ENCODE measurements at regions not wholly inside any gene's neighbourhood (a gene's known extent, or its start where the extent isn't known, plus 50 kb on each side); places are given as distances from the start of the nearest gene placed in this dataset.

DNA sequence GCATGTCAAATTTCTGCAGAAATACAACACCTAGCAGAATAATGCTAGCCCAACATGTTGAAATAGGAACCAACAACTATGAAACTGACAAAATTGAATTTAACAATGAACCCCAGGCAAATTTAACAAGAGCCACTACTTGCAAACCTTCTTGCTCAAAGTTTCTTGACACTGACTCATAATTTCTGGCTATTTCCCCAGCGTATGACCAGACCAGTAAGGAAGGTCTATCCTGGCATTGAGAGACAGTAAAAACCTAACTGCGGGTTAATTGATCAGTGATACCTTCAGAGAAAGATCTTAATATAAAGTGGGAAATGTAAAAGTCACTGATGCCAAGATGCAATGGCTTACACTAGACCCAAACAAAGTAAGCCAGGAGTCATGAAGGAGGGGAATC is 510.1 kb downstream of the ARL4A start (continued):
- TF ChIP-seq, protein P1, sequence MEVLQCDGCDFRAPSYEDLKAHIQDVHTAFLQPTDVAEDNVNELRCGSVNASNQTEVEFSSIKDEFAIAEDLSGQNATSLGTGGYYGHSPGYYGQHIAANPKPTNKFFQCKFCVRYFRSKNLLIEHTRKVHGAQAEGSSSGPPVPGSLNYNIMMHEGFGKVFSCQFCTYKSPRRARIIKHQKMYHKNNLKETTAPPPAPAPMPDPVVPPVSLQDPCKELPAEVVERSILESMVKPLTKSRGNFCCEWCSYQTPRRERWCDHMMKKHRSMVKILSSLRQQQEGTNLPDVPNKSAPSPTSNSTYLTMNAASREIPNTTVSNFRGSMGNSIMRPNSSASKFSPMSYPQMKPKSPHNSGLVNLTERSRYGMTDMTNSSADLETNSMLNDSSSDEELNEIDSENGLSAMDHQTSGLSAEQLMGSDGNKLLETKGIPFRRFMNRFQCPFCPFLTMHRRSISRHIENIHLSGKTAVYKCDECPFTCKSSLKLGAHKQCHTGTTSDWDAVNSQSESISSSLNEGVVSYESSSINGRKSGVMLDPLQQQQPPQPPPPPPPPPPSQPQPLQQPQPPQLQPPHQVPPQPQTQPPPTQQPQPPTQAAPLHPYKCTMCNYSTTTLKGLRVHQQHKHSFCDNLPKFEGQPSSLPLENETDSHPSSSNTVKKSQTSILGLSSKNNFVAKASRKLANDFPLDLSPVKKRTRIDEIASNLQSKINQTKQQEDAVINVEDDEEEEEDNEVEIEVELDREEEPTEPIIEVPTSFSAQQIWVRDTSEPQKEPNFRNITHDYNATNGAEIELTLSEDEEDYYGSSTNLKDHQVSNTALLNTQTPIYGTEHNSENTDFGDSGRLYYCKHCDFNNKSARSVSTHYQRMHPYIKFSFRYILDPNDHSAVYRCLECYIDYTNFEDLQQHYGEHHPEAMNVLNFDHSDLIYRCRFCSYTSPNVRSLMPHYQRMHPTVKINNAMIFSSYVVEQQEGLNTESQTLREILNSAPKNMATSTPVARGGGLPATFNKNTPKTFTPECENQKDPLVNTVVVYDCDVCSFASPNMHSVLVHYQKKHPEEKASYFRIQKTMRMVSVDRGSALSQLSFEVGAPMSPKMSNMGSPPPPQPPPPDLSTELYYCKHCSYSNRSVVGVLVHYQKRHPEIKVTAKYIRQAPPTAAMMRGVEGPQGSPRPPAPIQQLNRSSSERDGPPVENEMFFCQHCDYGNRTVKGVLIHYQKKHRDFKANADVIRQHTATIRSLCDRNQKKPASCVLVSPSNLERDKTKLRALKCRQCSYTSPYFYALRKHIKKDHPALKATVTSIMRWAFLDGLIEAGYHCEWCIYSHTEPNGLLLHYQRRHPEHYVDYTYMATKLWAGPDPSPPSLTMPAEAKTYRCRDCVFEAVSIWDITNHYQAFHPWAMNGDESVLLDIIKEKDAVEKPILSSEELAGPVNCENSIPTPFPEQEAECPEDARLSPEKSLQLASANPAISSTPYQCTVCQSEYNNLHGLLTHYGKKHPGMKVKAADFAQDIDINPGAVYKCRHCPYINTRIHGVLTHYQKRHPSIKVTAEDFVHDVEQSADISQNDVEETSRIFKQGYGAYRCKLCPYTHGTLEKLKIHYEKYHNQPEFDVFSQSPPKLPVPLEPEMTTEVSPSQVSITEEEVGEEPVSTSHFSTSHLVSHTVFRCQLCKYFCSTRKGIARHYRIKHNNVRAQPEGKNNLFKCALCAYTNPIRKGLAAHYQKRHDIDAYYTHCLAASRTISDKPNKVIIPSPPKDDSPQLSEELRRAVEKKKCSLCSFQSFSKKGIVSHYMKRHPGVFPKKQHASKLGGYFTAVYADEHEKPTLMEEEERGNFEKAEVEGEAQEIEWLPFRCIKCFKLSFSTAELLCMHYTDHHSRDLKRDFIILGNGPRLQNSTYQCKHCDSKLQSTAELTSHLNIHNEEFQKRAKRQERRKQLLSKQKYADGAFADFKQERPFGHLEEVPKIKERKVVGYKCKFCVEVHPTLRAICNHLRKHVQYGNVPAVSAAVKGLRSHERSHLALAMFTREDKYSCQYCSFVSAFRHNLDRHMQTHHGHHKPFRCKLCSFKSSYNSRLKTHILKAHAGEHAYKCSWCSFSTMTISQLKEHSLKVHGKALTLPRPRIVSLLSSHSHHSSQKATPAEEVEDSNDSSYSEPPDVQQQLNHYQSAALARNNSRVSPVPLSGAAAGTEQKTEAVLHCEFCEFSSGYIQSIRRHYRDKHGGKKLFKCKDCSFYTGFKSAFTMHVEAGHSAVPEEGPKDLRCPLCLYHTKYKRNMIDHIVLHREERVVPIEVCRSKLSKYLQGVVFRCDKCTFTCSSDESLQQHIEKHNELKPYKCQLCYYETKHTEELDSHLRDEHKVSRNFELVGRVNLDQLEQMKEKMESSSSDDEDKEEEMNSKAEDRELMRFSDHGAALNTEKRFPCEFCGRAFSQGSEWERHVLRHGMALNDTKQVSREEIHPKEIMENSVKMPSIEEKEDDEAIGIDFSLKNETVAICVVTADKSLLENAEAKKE (CRISPR knock-in tag; IDR thresholded peaks at IDR 0.05), result no peak
- TF ChIP-seq POLR2AphosphoS5 (IDR thresholded peaks at IDR 0.05; ENCODE audit: low read depth) (no peak), EZH2phosphoT487 (IDR thresholded peaks at IDR 0.05; ENCODE audit: unreplicated experiment) (no peak), ZNF331 (CRISPR knock-in tag; IDR thresholded peaks at IDR 0.05; ENCODE audit: low read depth) (no peak), EZH2 (IDR thresholded peaks at IDR 0.05; ENCODE audit: low read depth, unreplicated experiment) (no peak)
- TF ChIP-seq, protein P2, sequence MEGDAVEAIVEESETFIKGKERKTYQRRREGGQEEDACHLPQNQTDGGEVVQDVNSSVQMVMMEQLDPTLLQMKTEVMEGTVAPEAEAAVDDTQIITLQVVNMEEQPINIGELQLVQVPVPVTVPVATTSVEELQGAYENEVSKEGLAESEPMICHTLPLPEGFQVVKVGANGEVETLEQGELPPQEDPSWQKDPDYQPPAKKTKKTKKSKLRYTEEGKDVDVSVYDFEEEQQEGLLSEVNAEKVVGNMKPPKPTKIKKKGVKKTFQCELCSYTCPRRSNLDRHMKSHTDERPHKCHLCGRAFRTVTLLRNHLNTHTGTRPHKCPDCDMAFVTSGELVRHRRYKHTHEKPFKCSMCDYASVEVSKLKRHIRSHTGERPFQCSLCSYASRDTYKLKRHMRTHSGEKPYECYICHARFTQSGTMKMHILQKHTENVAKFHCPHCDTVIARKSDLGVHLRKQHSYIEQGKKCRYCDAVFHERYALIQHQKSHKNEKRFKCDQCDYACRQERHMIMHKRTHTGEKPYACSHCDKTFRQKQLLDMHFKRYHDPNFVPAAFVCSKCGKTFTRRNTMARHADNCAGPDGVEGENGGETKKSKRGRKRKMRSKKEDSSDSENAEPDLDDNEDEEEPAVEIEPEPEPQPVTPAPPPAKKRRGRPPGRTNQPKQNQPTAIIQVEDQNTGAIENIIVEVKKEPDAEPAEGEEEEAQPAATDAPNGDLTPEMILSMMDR (conservative IDR thresholded peaks at IDR 0.05; ENCODE audit: low read depth in 2 of 2), result no peak
- TF ChIP-seq, protein P3, sequence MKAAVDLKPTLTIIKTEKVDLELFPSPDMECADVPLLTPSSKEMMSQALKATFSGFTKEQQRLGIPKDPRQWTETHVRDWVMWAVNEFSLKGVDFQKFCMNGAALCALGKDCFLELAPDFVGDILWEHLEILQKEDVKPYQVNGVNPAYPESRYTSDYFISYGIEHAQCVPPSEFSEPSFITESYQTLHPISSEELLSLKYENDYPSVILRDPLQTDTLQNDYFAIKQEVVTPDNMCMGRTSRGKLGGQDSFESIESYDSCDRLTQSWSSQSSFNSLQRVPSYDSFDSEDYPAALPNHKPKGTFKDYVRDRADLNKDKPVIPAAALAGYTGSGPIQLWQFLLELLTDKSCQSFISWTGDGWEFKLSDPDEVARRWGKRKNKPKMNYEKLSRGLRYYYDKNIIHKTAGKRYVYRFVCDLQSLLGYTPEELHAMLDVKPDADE (IDR thresholded peaks at IDR 0.05), result no peak

DNA sequence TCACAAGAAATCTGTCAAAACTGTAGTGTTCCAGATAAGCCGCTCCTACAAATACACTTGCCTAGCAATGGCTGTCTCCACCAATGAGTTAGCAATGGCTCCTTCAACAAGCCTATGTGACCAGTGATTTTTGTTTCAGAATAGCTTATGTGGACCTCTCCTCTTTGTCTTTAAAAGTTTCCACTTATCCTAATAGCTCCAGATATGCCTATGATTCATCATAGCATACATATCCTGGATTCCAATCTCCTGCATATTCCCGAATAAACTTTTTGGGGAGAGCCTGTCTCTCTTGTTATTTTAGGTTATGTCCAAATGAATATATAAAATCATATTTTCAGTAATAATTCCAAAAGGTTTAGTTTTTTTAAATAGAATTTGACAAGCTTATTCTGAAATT is 510.6 kb downstream of the ARL4A start:
- Histone ChIP-seq H2AFZ (no peak overlapping the region), H4K20me1 (replicated peaks; ENCODE audit: insufficient read depth) (no peaks in the 10 kb centered on the region), H3K36me3 (ENCODE audit: insufficient read depth) (no peaks in the 10 kb centered on the region), H3K4me3 (no peak overlapping the region), H3K27me3 (ENCODE audit: insufficient read depth) (no peaks in the 10 kb centered on the region), H3K27ac (ENCODE audit: low read depth) (no peak overlapping the region), H3K4me1 (ENCODE audit: insufficient read depth) (no peaks in the 10 kb centered on the region), H3K79me2 (replicated peaks; ENCODE audit: insufficient read depth) (no peaks in the 10 kb centered on the region), H3F3A (replicated peaks; ENCODE audit: low read depth) (no peaks in the 10 kb centered on the region), H3K4me2 (no peak overlapping the region), H3K9me2 (ENCODE audit: insufficient read depth) (no peaks in the 10 kb centered on the region)
- Mint-ChIP-seq H3K27ac (no peak overlapping the region), H3K9me3 (no peaks in the 10 kb centered on the region), H3K36me3 (ENCODE audit: low read depth) (no peaks in the 10 kb centered on the region), H3K4me1 (no peaks in the 10 kb centered on the region), H3K27me3 (ENCODE audit: insufficient read depth, low read depth, poor library complexity) (no peaks in the 10 kb centered on the region), H3K4me3 (no peak overlapping the region)
- DNase-seq (ENCODE audit: low spot score), result no peak
- ATAC-seq, result no peak
- TF ChIP-seq ZNF114 (CRISPR knock-in tag; IDR thresholded peaks at IDR 0.05) (no peak), JUNB (IDR thresholded peaks at IDR 0.05; ENCODE audit: unreplicated experiment) (no peak), CREB1 (CRISPR knock-in tag; IDR thresholded peaks at IDR 0.05; ENCODE audit: low read depth) (no peak), ZNF331 (CRISPR knock-in tag; IDR thresholded peaks at IDR 0.05; ENCODE audit: low read depth) (no peak), EZH2phosphoT487 (IDR thresholded peaks at IDR 0.05; ENCODE audit: unreplicated experiment) (no peak), POLR2AphosphoS5 (IDR thresholded peaks at IDR 0.05; ENCODE audit: low read depth) (no peak)
- TF ChIP-seq, protein P4, sequence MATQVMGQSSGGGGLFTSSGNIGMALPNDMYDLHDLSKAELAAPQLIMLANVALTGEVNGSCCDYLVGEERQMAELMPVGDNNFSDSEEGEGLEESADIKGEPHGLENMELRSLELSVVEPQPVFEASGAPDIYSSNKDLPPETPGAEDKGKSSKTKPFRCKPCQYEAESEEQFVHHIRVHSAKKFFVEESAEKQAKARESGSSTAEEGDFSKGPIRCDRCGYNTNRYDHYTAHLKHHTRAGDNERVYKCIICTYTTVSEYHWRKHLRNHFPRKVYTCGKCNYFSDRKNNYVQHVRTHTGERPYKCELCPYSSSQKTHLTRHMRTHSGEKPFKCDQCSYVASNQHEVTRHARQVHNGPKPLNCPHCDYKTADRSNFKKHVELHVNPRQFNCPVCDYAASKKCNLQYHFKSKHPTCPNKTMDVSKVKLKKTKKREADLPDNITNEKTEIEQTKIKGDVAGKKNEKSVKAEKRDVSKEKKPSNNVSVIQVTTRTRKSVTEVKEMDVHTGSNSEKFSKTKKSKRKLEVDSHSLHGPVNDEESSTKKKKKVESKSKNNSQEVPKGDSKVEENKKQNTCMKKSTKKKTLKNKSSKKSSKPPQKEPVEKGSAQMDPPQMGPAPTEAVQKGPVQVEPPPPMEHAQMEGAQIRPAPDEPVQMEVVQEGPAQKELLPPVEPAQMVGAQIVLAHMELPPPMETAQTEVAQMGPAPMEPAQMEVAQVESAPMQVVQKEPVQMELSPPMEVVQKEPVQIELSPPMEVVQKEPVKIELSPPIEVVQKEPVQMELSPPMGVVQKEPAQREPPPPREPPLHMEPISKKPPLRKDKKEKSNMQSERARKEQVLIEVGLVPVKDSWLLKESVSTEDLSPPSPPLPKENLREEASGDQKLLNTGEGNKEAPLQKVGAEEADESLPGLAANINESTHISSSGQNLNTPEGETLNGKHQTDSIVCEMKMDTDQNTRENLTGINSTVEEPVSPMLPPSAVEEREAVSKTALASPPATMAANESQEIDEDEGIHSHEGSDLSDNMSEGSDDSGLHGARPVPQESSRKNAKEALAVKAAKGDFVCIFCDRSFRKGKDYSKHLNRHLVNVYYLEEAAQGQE (IDR thresholded peaks at IDR 0.05; ENCODE audit: unreplicated experiment), result no peak
- TF ChIP-seq, protein P3 (IDR thresholded peaks at IDR 0.05), result no peak

Data from GM23338 (cell line).